ENCODE measurements at regions not wholly inside any gene's neighbourhood (a gene's known extent, or its start where the extent isn't known, plus 50 kb on each side); places are given as distances from the start of the nearest gene placed in this dataset.

DNA sequence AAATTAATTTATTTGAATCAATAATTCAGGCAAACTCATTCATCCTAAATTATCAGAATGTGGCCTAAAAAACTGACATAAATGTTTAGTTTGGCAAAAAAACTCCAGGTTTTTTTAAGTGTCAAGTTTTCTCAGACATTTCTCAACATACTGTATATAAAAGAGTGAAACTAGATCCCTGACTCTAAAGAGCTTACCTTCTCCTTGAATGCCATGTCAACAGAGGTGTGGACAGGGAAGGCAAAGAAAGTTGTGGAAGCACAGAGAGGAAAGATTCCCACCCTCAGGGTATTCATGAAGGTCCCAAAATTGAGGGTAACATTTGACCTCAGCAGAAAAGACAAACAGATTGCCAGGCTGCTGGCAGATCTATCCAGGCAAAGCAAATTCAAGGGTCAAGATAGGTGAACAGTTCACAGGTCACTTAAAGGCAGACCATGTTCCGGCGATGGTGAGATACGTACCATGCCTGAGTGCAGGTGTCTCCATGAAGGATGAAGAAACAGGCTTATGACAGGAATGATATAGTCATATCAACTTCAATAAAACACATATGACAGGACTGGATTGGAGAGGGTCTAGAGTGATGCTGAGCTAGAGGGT, 1638.3 kb upstream of the ZEB2 start:
- no peaks in the 10 kb centered on the region for H3K27me3 ChIP-seq (ENCODE audit: control insufficient read depth, insufficient read depth, low read length)
- H3K4me3 ChIP-seq (ENCODE audit: low read length): no peak overlapping the region
- no peaks in the 10 kb centered on the region for H3K4me1 ChIP-seq (ENCODE audit: control insufficient read depth, insufficient read depth, low read length)
- H3K9me3 ChIP-seq (replicated peaks; ENCODE audit: low read length): no peaks in the 10 kb centered on the region
- no peak overlapping the region for H3K4me2 ChIP-seq (ENCODE audit: low read length)
- no peak overlapping the region for H3K9ac ChIP-seq (ENCODE audit: low read depth, low read length)
- H3K36me3 ChIP-seq (ENCODE audit: insufficient read depth, low read length): no peaks in the 10 kb centered on the region

- no peak overlapping the region for H3K4me2 ChIP-seq (ENCODE audit: low read length)
- no peaks in the 10 kb centered on the region for H3K27me3 ChIP-seq (ENCODE audit: control insufficient read depth, insufficient read depth, low read length)
- H3K36me3 ChIP-seq (ENCODE audit: insufficient read depth, low read length): no peaks in the 10 kb centered on the region
- no peak overlapping the region for H3K9ac ChIP-seq (ENCODE audit: low read depth, low read length)
- H3K9me3 ChIP-seq (replicated peaks; ENCODE audit: low read length): no peaks in the 10 kb centered on the region
- H3K4me3 ChIP-seq (ENCODE audit: low read length): no peak overlapping the region
- no peaks in the 10 kb centered on the region for H3K4me1 ChIP-seq (ENCODE audit: control insufficient read depth, insufficient read depth, low read length)
Observed at GRCh38 chr2:146147448-146148012, 1627.6 kb upstream of the ZEB2 start.

DNA sequence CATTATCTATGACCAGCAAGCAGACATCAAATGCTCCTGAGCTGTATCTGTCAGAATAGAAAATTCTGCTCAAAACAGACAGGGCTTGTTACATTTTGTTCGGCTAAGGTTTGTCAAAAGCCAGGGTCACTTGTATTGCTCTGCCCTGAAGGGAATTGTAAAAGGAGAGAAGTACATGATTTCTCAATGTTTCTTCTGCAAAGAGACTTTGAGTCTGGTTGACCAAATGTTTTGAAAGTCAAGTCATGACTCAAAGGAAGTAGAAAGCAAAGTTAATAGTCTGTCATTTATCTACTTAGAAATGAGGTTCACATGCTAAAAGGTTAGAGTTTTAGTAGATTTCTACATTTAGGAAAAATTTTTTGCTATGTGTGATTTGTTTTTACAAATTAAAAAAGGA, 1624.1 kb upstream of the ZEB2 start:
- Histone ChIP-seq H3K4me3 (ENCODE audit: low read length) (no peak overlapping the region), H3K9me3 (replicated peaks; ENCODE audit: low read length) (no peaks in the 10 kb centered on the region), H3K9ac (ENCODE audit: low read depth, low read length) (no peak overlapping the region), H3K36me3 (ENCODE audit: insufficient read depth, low read length) (no peaks in the 10 kb centered on the region), H3K4me2 (ENCODE audit: low read length) (no peak overlapping the region), H3K27me3 (ENCODE audit: control insufficient read depth, insufficient read depth, low read length) (no peaks in the 10 kb centered on the region), H3K4me1 (ENCODE audit: control insufficient read depth, insufficient read depth, low read length) (no peaks in the 10 kb centered on the region)

DNA sequence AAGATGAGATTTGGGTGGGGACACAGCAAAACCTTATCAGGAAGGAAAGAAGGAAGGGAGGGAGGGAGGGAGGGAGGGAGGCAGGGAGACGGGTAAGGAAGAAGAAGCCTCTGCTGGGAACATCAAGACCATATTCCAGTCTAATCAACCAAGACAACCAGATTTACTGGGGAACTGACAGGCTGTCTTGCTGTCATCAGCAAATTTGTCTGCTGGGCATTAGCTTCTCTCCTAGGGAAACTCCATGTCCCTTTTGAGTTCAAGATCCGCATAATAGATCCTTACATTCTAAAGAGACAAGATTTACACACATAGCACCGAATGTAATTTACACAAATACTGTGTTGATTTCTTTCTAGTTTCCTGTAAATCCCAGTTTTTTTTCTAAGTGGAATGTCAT, 1618.9 kb upstream of the ZEB2 start:
- H3K9me3 ChIP-seq (replicated peaks; ENCODE audit: low read length): no peaks in the 10 kb centered on the region
- H3K4me2 ChIP-seq (ENCODE audit: low read length): no peak overlapping the region
- no peaks in the 10 kb centered on the region for H3K4me1 ChIP-seq (ENCODE audit: control insufficient read depth, insufficient read depth, low read length)
- H3K9ac ChIP-seq (ENCODE audit: low read depth, low read length): no peak overlapping the region
- H3K27me3 ChIP-seq (ENCODE audit: control insufficient read depth, insufficient read depth, low read length): no peaks in the 10 kb centered on the region
- no peak overlapping the region for H3K4me3 ChIP-seq (ENCODE audit: low read length)
- no peaks in the 10 kb centered on the region for H3K36me3 ChIP-seq (ENCODE audit: insufficient read depth, low read length)

DNA sequence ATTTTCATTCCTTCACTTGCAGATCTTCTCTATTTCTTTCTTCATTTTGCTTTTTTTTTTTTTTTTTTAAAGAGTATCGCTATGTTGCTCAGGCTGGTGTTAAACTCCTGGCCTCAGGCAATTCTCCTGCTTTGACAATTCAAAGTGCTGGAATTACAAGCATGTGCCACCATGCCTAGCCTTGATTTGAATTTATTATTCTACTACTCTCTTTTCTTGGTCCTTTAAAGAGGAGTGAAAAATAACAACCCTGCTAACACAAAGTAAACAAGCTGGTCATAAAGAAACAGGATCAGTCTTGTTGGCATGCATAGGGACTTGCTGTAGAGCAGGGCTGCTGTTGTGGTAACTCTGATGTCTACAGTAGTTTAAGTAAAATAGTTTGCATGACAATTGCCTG, 1615.3 kb upstream of the ZEB2 start:
- no peaks in the 10 kb centered on the region for H3K4me1 ChIP-seq (ENCODE audit: control insufficient read depth, insufficient read depth, low read length)
- no peak overlapping the region for H3K4me2 ChIP-seq (ENCODE audit: low read length)
- H3K4me3 ChIP-seq (ENCODE audit: low read length): no peak overlapping the region
- H3K9ac ChIP-seq (ENCODE audit: low read depth, low read length): no peak overlapping the region
- H3K9me3 ChIP-seq (replicated peaks; ENCODE audit: low read length): no peaks in the 10 kb centered on the region
- H3K36me3 ChIP-seq (ENCODE audit: insufficient read depth, low read length): no peaks in the 10 kb centered on the region
- H3K27me3 ChIP-seq (ENCODE audit: control insufficient read depth, insufficient read depth, low read length): no peaks in the 10 kb centered on the region

DNA sequence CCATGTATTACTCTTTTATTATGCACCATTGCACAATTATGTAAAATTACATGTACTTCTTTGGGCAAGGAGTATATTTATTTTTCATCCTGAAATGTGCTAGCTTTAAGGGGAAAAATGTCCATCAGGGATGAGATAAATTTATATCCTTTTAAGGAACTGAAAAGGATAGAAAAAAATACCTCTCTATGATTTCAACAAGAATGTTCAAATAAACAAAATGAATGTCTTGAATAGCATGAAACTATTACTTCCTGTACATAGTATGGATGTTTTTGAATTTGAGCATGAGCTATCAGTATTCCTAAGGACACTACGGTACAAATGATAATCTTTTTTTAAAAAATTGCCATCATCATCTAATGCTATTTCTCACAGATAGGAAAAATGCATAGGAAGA, 1611.9 kb upstream of the ZEB2 start:
- Histone ChIP-seq H3K4me1 (ENCODE audit: control insufficient read depth, insufficient read depth, low read length) (no peaks in the 10 kb centered on the region), H3K36me3 (ENCODE audit: insufficient read depth, low read length) (no peaks in the 10 kb centered on the region), H3K27me3 (ENCODE audit: control insufficient read depth, insufficient read depth, low read length) (no peaks in the 10 kb centered on the region), H3K4me2 (ENCODE audit: low read length) (no peak overlapping the region), H3K4me3 (ENCODE audit: low read length) (no peak overlapping the region), H3K9me3 (replicated peaks; ENCODE audit: low read length) (no peaks in the 10 kb centered on the region), H3K9ac (ENCODE audit: low read depth, low read length) (no peak overlapping the region)

DNA sequence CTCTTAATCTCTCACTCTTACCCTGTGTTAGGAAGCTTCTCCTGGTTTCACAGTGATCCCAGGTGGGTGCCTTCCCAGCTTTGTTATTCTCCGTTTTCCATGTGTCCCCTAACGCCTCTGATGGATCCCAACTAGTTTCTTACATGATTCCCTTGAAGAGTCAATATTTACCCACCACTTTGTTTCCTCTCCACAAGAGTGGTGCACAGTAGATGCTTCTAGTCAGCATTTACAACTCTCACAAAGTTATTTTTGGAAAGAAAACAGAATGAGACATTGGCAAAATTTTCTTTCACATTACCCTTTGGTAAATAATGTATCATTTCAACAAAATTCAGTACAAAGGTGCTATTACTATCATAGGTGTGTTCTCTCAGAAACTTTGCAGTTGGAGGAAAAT, 1611.1 kb upstream of the ZEB2 start:
- no peak overlapping the region for H3K9ac ChIP-seq (ENCODE audit: low read depth, low read length)
- no peaks in the 10 kb centered on the region for H3K36me3 ChIP-seq (ENCODE audit: insufficient read depth, low read length)
- H3K27me3 ChIP-seq (ENCODE audit: control insufficient read depth, insufficient read depth, low read length): no peaks in the 10 kb centered on the region
- no peaks in the 10 kb centered on the region for H3K9me3 ChIP-seq (replicated peaks; ENCODE audit: low read length)
- no peaks in the 10 kb centered on the region for H3K4me1 ChIP-seq (ENCODE audit: control insufficient read depth, insufficient read depth, low read length)
- H3K4me3 ChIP-seq (ENCODE audit: low read length): no peak overlapping the region
- H3K4me2 ChIP-seq (ENCODE audit: low read length): no peak overlapping the region

DNA sequence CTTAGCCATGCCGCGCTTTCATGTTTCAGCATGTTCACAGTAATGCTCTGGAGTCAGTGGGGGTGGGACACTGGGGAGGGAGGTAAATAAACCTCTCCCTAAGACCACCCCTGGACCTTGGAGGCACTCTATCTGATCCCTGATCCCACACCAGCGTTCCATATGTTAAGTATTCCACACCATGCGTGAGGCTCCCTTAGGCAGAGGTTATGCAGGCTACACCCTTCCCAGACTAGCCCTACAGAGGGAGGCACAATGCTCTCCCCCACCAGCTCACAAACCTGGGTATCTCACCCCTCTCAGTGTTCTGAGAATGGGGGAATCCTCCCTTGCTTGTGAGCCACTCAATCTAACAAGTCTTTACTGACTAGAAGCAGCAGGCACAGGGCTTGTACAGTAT, 1610.4 kb upstream of the ZEB2 start:
- Histone ChIP-seq H3K36me3 (ENCODE audit: insufficient read depth, low read length) (no peaks in the 10 kb centered on the region), H3K4me1 (ENCODE audit: control insufficient read depth, insufficient read depth, low read length) (peaks cover under 1% of the 10 kb centered on the region), H3K27me3 (ENCODE audit: control insufficient read depth, insufficient read depth, low read length) (no peaks in the 10 kb centered on the region), H3K9ac (ENCODE audit: low read depth, low read length) (no peak overlapping the region), H3K9me3 (replicated peaks; ENCODE audit: low read length) (no peaks in the 10 kb centered on the region), H3K4me2 (ENCODE audit: low read length) (no peak overlapping the region), H3K4me3 (ENCODE audit: low read length) (no peak overlapping the region)

GRCh38 chr2:146129231-146129630, 1609.3 kb upstream of the ZEB2 start:
- no peaks in the 10 kb centered on the region for H3K9me3 ChIP-seq (replicated peaks; ENCODE audit: low read length)
- H3K4me1 ChIP-seq (ENCODE audit: control insufficient read depth, insufficient read depth, low read length): peaks cover 10% of the 10 kb centered on the region
- H3K9ac ChIP-seq (ENCODE audit: low read depth, low read length): no peak overlapping the region
- no peak overlapping the region for H3K4me3 ChIP-seq (ENCODE audit: low read length)
- no peaks in the 10 kb centered on the region for H3K27me3 ChIP-seq (ENCODE audit: control insufficient read depth, insufficient read depth, low read length)
- H3K4me2 ChIP-seq (ENCODE audit: low read length): no peak overlapping the region
- H3K36me3 ChIP-seq (ENCODE audit: insufficient read depth, low read length): no peaks in the 10 kb centered on the region

DNA sequence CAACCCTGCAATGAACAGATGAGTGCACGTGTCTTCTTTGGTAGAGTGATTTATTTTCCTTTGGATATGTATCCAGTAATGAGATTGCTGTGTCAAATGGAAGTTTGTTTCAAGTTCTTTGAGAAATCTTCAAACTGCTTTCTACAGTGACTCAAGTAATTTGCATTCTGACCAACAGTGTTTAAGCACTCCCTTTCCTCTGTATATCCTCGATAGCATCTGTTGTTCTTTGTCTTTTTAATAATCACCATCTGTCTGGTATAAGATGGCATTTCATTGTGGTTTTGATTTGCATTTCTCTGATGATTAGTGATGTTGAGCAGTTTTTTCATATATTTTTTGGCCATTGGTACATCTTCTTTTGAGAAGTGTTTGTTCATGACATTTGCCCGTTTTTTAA, 1608.3 kb upstream of the ZEB2 start:
- no peaks in the 10 kb centered on the region for H3K36me3 ChIP-seq (ENCODE audit: insufficient read depth, low read length)
- H3K4me3 ChIP-seq (ENCODE audit: low read length): no peak overlapping the region
- H3K4me2 ChIP-seq (ENCODE audit: low read length): no peak overlapping the region
- H3K27me3 ChIP-seq (ENCODE audit: control insufficient read depth, insufficient read depth, low read length): no peaks in the 10 kb centered on the region
- H3K4me1 ChIP-seq (ENCODE audit: control insufficient read depth, insufficient read depth, low read length): peaks cover 20% of the 10 kb centered on the region
- no peak overlapping the region for H3K9ac ChIP-seq (ENCODE audit: low read depth, low read length)
- no peaks in the 10 kb centered on the region for H3K9me3 ChIP-seq (replicated peaks; ENCODE audit: low read length)

DNA sequence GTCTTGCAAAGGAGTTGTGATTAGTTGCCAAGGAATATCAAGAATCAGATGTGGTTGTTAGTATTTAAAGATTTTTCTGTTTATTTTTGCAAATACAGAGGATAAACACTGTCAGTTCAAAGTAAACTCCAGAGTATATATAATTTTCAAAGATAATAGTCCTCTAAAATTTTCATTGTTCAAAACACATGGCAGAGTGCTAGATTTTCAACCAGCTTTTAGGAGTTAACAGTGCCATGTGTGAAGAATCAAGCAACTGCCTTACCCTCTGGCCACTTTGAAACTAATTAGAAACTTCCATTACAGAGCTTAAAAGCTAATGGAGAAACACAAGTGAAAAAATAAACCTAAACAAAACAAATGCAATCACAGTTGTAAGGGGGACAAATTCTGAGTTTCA, 1605.6 kb upstream of the ZEB2 start:
- Histone ChIP-seq H3K9me3 (replicated peaks; ENCODE audit: low read length) (no peaks in the 10 kb centered on the region), H3K4me1 (ENCODE audit: control insufficient read depth, insufficient read depth, low read length) (peaks cover 20% of the 10 kb centered on the region), H3K4me2 (ENCODE audit: low read length) (no peak overlapping the region), H3K9ac (ENCODE audit: low read depth, low read length) (no peak overlapping the region), H3K27me3 (ENCODE audit: control insufficient read depth, insufficient read depth, low read length) (no peaks in the 10 kb centered on the region), H3K36me3 (ENCODE audit: insufficient read depth, low read length) (no peaks in the 10 kb centered on the region), H3K4me3 (ENCODE audit: low read length) (no peak overlapping the region)

DNA sequence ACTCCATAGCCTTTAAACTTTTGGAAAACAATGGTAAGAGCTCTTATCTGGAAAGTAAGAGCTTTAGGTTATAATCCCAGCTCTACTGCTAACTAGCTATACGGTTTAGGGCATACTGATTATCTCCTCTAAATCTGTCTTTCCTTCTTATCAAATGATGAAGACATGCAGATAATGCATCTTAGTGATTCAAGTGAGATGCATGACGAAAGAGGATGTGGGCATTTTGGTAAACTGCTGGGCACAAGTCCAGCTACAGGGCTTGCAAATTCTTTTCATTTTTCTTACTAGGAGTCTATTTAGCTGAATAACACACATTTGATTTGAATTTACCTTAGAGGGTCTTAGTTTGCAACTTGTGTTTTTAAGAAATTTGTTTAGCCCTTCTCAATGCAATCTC, 1604.8 kb upstream of the ZEB2 start:
- no peak overlapping the region for H3K4me3 ChIP-seq (ENCODE audit: low read length)
- H3K4me2 ChIP-seq (ENCODE audit: low read length): no peak overlapping the region
- H3K9ac ChIP-seq (ENCODE audit: low read depth, low read length): no peak overlapping the region
- H3K36me3 ChIP-seq (ENCODE audit: insufficient read depth, low read length): no peaks in the 10 kb centered on the region
- H3K9me3 ChIP-seq (replicated peaks; ENCODE audit: low read length): no peaks in the 10 kb centered on the region
- H3K4me1 ChIP-seq (ENCODE audit: control insufficient read depth, insufficient read depth, low read length): peaks cover 20% of the 10 kb centered on the region
- no peaks in the 10 kb centered on the region for H3K27me3 ChIP-seq (ENCODE audit: control insufficient read depth, insufficient read depth, low read length)

Data from skeletal muscle satellite cell (primary cell).